ENCODE measurements at regions not wholly inside any gene's neighbourhood (a gene's known extent, or its start where the extent isn't known, plus 50 kb on each side); places are given as distances from the start of the nearest gene placed in this dataset.

DNA sequence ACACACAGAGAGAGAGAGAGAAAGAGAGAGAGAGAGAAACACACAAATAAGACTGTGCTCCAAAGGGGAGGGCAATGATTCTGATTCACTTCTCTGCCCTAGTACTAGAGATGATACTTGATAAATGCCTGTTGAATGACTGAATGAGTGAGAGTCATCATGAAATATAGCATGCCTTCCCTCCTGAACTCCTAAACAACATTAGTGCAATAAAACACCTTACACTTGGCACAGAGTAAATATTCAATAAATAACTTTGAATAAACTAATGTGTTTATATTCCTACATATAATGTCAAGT lies 511.2 kb upstream of the RAG2 start:
- no peak for ATAC-seq
- DNase-seq (ENCODE audit: low spot score): no peak
- TF ChIP-seq, protein P1, sequence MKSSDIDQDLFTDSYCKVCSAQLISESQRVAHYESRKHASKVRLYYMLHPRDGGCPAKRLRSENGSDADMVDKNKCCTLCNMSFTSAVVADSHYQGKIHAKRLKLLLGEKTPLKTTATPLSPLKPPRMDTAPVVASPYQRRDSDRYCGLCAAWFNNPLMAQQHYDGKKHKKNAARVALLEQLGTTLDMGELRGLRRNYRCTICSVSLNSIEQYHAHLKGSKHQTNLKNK (CRISPR knock-in tag; IDR thresholded peaks at IDR 0.05): no peak
- no peak for TF ChIP-seq PRRX2 (CRISPR knock-in tag; IDR thresholded peaks at IDR 0.05)
- TF ChIP-seq SP1 (CRISPR knock-in tag; conservative IDR thresholded peaks at IDR 0.05): no peak
- TF ChIP-seq, protein P2, sequence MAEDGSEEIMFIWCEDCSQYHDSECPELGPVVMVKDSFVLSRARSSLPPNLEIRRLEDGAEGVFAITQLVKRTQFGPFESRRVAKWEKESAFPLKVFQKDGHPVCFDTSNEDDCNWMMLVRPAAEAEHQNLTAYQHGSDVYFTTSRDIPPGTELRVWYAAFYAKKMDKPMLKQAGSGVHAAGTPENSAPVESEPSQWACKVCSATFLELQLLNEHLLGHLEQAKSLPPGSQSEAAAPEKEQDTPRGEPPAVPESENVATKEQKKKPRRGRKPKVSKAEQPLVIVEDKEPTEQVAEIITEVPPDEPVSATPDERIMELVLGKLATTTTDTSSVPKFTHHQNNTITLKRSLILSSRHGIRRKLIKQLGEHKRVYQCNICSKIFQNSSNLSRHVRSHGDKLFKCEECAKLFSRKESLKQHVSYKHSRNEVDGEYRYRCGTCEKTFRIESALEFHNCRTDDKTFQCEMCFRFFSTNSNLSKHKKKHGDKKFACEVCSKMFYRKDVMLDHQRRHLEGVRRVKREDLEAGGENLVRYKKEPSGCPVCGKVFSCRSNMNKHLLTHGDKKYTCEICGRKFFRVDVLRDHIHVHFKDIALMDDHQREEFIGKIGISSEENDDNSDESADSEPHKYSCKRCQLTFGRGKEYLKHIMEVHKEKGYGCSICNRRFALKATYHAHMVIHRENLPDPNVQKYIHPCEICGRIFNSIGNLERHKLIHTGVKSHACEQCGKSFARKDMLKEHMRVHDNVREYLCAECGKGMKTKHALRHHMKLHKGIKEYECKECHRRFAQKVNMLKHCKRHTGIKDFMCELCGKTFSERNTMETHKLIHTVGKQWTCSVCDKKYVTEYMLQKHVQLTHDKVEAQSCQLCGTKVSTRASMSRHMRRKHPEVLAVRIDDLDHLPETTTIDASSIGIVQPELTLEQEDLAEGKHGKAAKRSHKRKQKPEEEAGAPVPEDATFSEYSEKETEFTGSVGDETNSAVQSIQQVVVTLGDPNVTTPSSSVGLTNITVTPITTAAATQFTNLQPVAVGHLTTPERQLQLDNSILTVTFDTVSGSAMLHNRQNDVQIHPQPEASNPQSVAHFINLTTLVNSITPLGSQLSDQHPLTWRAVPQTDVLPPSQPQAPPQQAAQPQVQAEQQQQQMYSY (CRISPR knock-in tag; IDR thresholded peaks at IDR 0.05): no peak
- TF ChIP-seq, protein P3, sequence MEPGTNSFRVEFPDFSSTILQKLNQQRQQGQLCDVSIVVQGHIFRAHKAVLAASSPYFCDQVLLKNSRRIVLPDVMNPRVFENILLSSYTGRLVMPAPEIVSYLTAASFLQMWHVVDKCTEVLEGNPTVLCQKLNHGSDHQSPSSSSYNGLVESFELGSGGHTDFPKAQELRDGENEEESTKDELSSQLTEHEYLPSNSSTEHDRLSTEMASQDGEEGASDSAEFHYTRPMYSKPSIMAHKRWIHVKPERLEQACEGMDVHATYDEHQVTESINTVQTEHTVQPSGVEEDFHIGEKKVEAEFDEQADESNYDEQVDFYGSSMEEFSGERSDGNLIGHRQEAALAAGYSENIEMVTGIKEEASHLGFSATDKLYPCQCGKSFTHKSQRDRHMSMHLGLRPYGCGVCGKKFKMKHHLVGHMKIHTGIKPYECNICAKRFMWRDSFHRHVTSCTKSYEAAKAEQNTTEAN (CRISPR knock-in tag; IDR thresholded peaks at IDR 0.05): no peak
- TF ChIP-seq HMGA2 (CRISPR knock-in tag; IDR thresholded peaks at IDR 0.05): no peak
- no peak for TF ChIP-seq MXD4 (CRISPR knock-in tag; IDR thresholded peaks at IDR 0.05; ENCODE audit: borderline replicate concordance)
- TF ChIP-seq ERG (CRISPR knock-in tag; IDR thresholded peaks at IDR 0.05): no peak
- TF ChIP-seq ZNF263 (CRISPR knock-in tag; IDR thresholded peaks at IDR 0.05; ENCODE audit: low read depth): no peak
- TF ChIP-seq NFYB (CRISPR knock-in tag; conservative IDR thresholded peaks at IDR 0.05; ENCODE audit: low read depth): no peak
- TF ChIP-seq, protein P4, sequence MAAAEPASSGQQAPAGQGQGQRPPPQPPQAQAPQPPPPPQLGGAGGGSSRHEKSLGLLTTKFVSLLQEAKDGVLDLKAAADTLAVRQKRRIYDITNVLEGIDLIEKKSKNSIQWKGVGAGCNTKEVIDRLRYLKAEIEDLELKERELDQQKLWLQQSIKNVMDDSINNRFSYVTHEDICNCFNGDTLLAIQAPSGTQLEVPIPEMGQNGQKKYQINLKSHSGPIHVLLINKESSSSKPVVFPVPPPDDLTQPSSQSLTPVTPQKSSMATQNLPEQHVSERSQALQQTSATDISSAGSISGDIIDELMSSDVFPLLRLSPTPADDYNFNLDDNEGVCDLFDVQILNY (CRISPR knock-in tag; IDR thresholded peaks at IDR 0.05): no peak
- TF ChIP-seq SOX15 (CRISPR knock-in tag; IDR thresholded peaks at IDR 0.05): no peak
- no peak for TF ChIP-seq GRHL2 (CRISPR knock-in tag; IDR thresholded peaks at IDR 0.05; ENCODE audit: insufficient replicate concordance, severe bottlenecking)
- TF ChIP-seq CREB1 (CRISPR knock-in tag; IDR thresholded peaks at IDR 0.05): no peak
- TF ChIP-seq ETV6 (CRISPR knock-in tag; IDR thresholded peaks at IDR 0.05): no peak
- H3K9me3 Mint-ChIP-seq: peaks cover 82% of the 10 kb centered on the region
- POLR2A ChIA-PET: no interaction called here
- peaks cover 59% of the 10 kb centered on the region for H3K36me3 Mint-ChIP-seq
- H3K27me3 Mint-ChIP-seq (ENCODE audit: low read depth): peaks cover 13% of the 10 kb centered on the region
- H3K4me3 Mint-ChIP-seq: no peak overlapping the region
- no peaks in the 10 kb centered on the region for H3K4me1 Mint-ChIP-seq
- H3K27ac Mint-ChIP-seq: no peak overlapping the region
- CTCF ChIA-PET: no interaction called here

GRCh38 chr11:37108436-37109285 lies 510.6 kb upstream of the RAG2 start:
- no peak for ATAC-seq
- Mint-ChIP-seq H3K27ac (no peak overlapping the region), H3K9me3 (peaks cover 82% of the 10 kb centered on the region), H3K4me1 (no peaks in the 10 kb centered on the region), H3K27me3 (ENCODE audit: low read depth) (peaks cover 10% of the 10 kb centered on the region), H3K4me3 (no peak overlapping the region), H3K36me3 (peaks cover 59% of the 10 kb centered on the region)
- DNase-seq (ENCODE audit: low spot score): no peak
- TF ChIP-seq ZNF138 (CRISPR knock-in tag; conservative IDR thresholded peaks at IDR 0.05) (no peak), ATF3 (CRISPR knock-in tag; conservative IDR thresholded peaks at IDR 0.05) (no peak)
- POLR2A ChIA-PET: no interaction called here
- CTCF ChIA-PET: no interaction called here

Measured in WTC11 (cell line).